Caco-2 (cell line): ENCODE measurements at regions not wholly inside any gene's neighbourhood (a gene's known extent, or its start where the extent isn't known, plus 50 kb on each side); places are given as distances from the start of the nearest gene placed in this dataset.

Source experiments
- BruUV-seq: library from RNA; stranded (reverse); fragments of 400-500 nt; replicated peaks from 2 replicates; lab custom pipeline; 2021; lab: Mats Ljungman, UMichigan
- CTCF ChIA-PET: fragments of 300-600 bp; sonication (Branson Sonifier 250); formaldehyde crosslinking; loops from one replicate; lab custom pipeline; 2022; ENCODE audit warnings: antibody characterized with exemption; lab: Charles Lee
- POLR2A ChIA-PET: fragments of 300-600 bp; sonication (Branson Sonifier 250); formaldehyde crosslinking; loops from one replicate; lab custom pipeline; 2022; ENCODE audit warnings: antibody characterized with exemption; lab: Charles Lee
- DNase-seq, 2 experiments: peaks; one replicate each; pipeline versions ENCODE4 v3.0.0 to v3.0.0-alpha.2; 2020 to 2022
- H3K27me3 ChIP-seq: replicated peaks from 2 replicates; pipeline ENCODE4 v1.6.0; 2011; ENCODE audit warnings: low read length; ENCODE audit not compliant: control insufficient read depth, insufficient read depth
- H3K36me3 ChIP-seq: 2 replicates; pipeline ENCODE4 v1.5.1; 2011; ENCODE audit warnings: low read length; ENCODE audit not compliant: control insufficient read depth, insufficient read depth
- H3K4me1 ChIP-seq: fragments of 250-450 bp; sonication (Bioruptor Pico); 2 replicates; pipeline ENCODE4 v1.5.1; 2020; ENCODE audit warnings: mild to moderate bottlenecking
- H3K4me3 ChIP-seq: 2 replicates; pipeline ENCODE4 v1.5.1; 2011; ENCODE audit warnings: low read depth, mild to moderate bottlenecking, control low read depth, low read length
- H3K9me3 ChIP-seq: fragments of 250-450 bp; sonication (Bioruptor Pico); 2 replicates; pipeline ENCODE4 v1.5.1; 2020; ENCODE audit warnings: mild to moderate bottlenecking, moderate library complexity
- H3K27ac Mint-ChIP-seq: one replicate; pipeline ENCODE4 v1.8.0; 2022; ENCODE audit warnings: mixed read lengths; ENCODE audit not compliant: unreplicated experiment
- H3K27me3 Mint-ChIP-seq: one replicate; pipeline ENCODE4 v1.8.0; 2022; ENCODE audit warnings: mixed read lengths; ENCODE audit not compliant: insufficient read depth, unreplicated experiment
- H3K36me3 Mint-ChIP-seq: one replicate; pipeline ENCODE4 v1.8.0; 2022; ENCODE audit warnings: mild to moderate bottlenecking, mixed read lengths; ENCODE audit not compliant: insufficient read depth, unreplicated experiment
- H3K4me1 Mint-ChIP-seq: one replicate; pipeline ENCODE4 v1.8.0; 2022; ENCODE audit warnings: low read depth, mixed read lengths; ENCODE audit not compliant: unreplicated experiment
- H3K4me3 Mint-ChIP-seq: one replicate; pipeline ENCODE4 v1.8.0; 2022; ENCODE audit warnings: mild to moderate bottlenecking, moderate library complexity, mixed read lengths; ENCODE audit not compliant: unreplicated experiment
- H3K9me3 Mint-ChIP-seq: one replicate; pipeline ENCODE4 v1.8.0; 2022; ENCODE audit warnings: mixed read lengths; ENCODE audit not compliant: unreplicated experiment
- CTCF ChIP-seq, 2 experiments: fragments of 200-600 bp in 1 of 2; IDR thresholded peaks; 1 replicate in 1 of 2; 2 replicates in 1 of 2; pipeline versions ENCODE4 v1.5.1 to v1.8.0; 2011 to 2022; ENCODE audit warnings: antibody characterized with exemption in 1 of 2, control low read depth in 1 of 2, inconsistent platforms in 1 of 2, low read depth in 1 of 2, low read length in 1 of 2, mild to moderate bottlenecking in 1 of 2, moderate library complexity in 1 of 2; ENCODE audit not compliant: insufficient read depth in 1 of 2, severe bottlenecking in 1 of 2, unreplicated experiment in 1 of 2
- intact Hi-C: fragments of 100-400 bp; cut with micrococcal nuclease; formaldehyde crosslinking; loops from one replicate; pipeline ENCODE4 v1.10.0; 2022; ENCODE audit not compliant: unreplicated experiment

GRCh38 chr9:81045658-81046057 is 643.7 kb downstream of the TLE1 start:
- intact Hi-C loops = no loop called here
- H3K4me3 ChIP-seq = no peak overlapping the region
- Mint-ChIP-seq H3K4me1 (no peaks in the 10 kb centered on the region), H3K9me3 (no peaks in the 10 kb centered on the region), H3K4me3 (no peak overlapping the region), H3K27me3 (no peaks in the 10 kb centered on the region), H3K36me3 (no peaks in the 10 kb centered on the region), H3K27ac (no peak overlapping the region)
- no peaks in the 10 kb centered on the region for H3K36me3 ChIP-seq
- BruUV-seq = no TSS peak
- no peaks in the 10 kb centered on the region for H3K4me1 ChIP-seq
- H3K27me3 ChIP-seq = no peaks in the 10 kb centered on the region
- POLR2A ChIA-PET = no interaction called here
- no peak for TF ChIP-seq CTCF (IDR thresholded peaks at IDR 0.05; ENCODE audit: insufficient read depth in 1 of 2, low read depth in 1 of 2, low read length in 1 of 2, severe bottlenecking in 1 of 2, unreplicated experiment in 1 of 2)
- DNase-seq = no peak
- CTCF ChIA-PET = no interaction called here
- H3K9me3 ChIP-seq = no peaks in the 10 kb centered on the region

DNA sequence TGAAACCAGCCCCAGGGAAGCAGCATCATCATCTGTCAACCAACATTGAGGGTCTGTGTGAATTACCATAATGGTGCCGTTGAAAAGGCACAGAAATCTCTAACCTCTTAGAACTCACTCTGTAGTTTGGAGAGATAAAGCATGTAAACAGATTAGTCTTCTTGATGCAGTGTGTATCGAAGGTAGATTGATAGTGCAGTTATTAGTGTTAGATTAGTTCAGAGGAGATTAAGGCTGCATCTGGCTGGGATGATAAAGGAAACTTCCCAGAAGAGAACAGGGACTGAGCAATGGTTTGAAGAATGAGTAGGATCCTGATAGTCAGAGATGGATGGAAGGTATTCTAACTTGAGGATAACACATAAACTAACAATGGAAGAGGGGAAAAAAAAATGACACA is 651.5 kb downstream of the TLE1 start:
- Histone ChIP-seq H3K9me3 (no peaks in the 10 kb centered on the region), H3K27me3 (no peaks in the 10 kb centered on the region), H3K4me1 (no peaks in the 10 kb centered on the region), H3K36me3 (no peaks in the 10 kb centered on the region), H3K4me3 (no peak overlapping the region)
- TF ChIP-seq CTCF (IDR thresholded peaks at IDR 0.05; ENCODE audit: insufficient read depth in 1 of 2, low read depth in 1 of 2, low read length in 1 of 2, severe bottlenecking in 1 of 2, unreplicated experiment in 1 of 2) = no peak
- intact Hi-C loops = no loop called here
- no peaks in the 10 kb centered on the region for H3K27me3 Mint-ChIP-seq
- no TSS peak for BruUV-seq
- no peaks in the 10 kb centered on the region for H3K4me1 Mint-ChIP-seq
- ChIA-PET CTCF (no interaction called here), POLR2A (no interaction called here)
- H3K9me3 Mint-ChIP-seq = no peaks in the 10 kb centered on the region
- DNase-seq = no peak
- no peak overlapping the region for H3K27ac Mint-ChIP-seq
- no peaks in the 10 kb centered on the region for H3K36me3 Mint-ChIP-seq
- no peak overlapping the region for H3K4me3 Mint-ChIP-seq

- POLR2A ChIA-PET = no interaction called here
- Mint-ChIP-seq H3K4me3 (no peak overlapping the region), H3K4me1 (no peaks in the 10 kb centered on the region), H3K36me3 (no peaks in the 10 kb centered on the region), H3K27me3 (no peaks in the 10 kb centered on the region), H3K27ac (no peak overlapping the region), H3K9me3 (no peaks in the 10 kb centered on the region)
- no TSS peak for BruUV-seq
- no peak for DNase-seq
- CTCF ChIA-PET = no interaction called here
- Histone ChIP-seq H3K4me3 (no peak overlapping the region), H3K4me1 (no peaks in the 10 kb centered on the region), H3K27me3 (no peaks in the 10 kb centered on the region), H3K9me3 (no peaks in the 10 kb centered on the region), H3K36me3 (no peaks in the 10 kb centered on the region)
- intact Hi-C loops = no loop called here
- no peak for TF ChIP-seq CTCF (IDR thresholded peaks at IDR 0.05; ENCODE audit: insufficient read depth in 1 of 2, low read depth in 1 of 2, low read length in 1 of 2, severe bottlenecking in 1 of 2, unreplicated experiment in 1 of 2)
These were observed 653.7 kb downstream of the TLE1 start for GRCh38 chr9:81035601-81036000.
